ENCODE measurements at regions not wholly inside any gene's neighbourhood (a gene's known extent, or its start where the extent isn't known, plus 50 kb on each side); places are given as distances from the start of the nearest gene placed in this dataset.

GRCh38 chr1:166221316-166221715 is 54.5 kb upstream of the FAM78B start:
- H3K4me1 Mint-ChIP-seq (ENCODE audit: unreplicated experiment): no peaks in the 10 kb centered on the region
- no peak overlapping the region for H3K27ac Mint-ChIP-seq (ENCODE audit: unreplicated experiment)
- no peak for DNase-seq (ENCODE audit: extremely low spot score, unreplicated experiment)
- H3K36me3 Mint-ChIP-seq (ENCODE audit: unreplicated experiment): no peaks in the 10 kb centered on the region
- H3K9me3 Mint-ChIP-seq (ENCODE audit: unreplicated experiment): peaks cover 44% of the 10 kb centered on the region
- H3K27me3 Mint-ChIP-seq (ENCODE audit: unreplicated experiment): no peaks in the 10 kb centered on the region
- no peak overlapping the region for H3K4me3 Mint-ChIP-seq (ENCODE audit: unreplicated experiment)
- no peak for TF ChIP-seq CTCF (IDR thresholded peaks at IDR 0.05)

GRCh38 chr1:166233750-166234366 is 67.1 kb upstream of the FAM78B start:
- H3K27ac Mint-ChIP-seq (ENCODE audit: unreplicated experiment): no peak overlapping the region
- no peak for TF ChIP-seq CTCF (IDR thresholded peaks at IDR 0.05)
- no peaks in the 10 kb centered on the region for H3K27me3 Mint-ChIP-seq (ENCODE audit: unreplicated experiment)
- H3K4me1 Mint-ChIP-seq (ENCODE audit: unreplicated experiment): no peaks in the 10 kb centered on the region
- peaks cover 28% of the 10 kb centered on the region for H3K9me3 Mint-ChIP-seq (ENCODE audit: unreplicated experiment)
- H3K36me3 Mint-ChIP-seq (ENCODE audit: unreplicated experiment): no peaks in the 10 kb centered on the region
- peak; percentile 76 for DNase-seq (ENCODE audit: extremely low spot score, unreplicated experiment)
- no peak overlapping the region for H3K4me3 Mint-ChIP-seq (ENCODE audit: unreplicated experiment)

- Mint-ChIP-seq H3K4me1 (ENCODE audit: unreplicated experiment) (no peaks in the 10 kb centered on the region), H3K27me3 (ENCODE audit: unreplicated experiment) (no peaks in the 10 kb centered on the region), H3K36me3 (ENCODE audit: unreplicated experiment) (no peaks in the 10 kb centered on the region), H3K4me3 (ENCODE audit: unreplicated experiment) (no peak overlapping the region), H3K27ac (ENCODE audit: unreplicated experiment) (no peak overlapping the region), H3K9me3 (ENCODE audit: unreplicated experiment) (peaks cover 25% of the 10 kb centered on the region)
- no peak for TF ChIP-seq CTCF (IDR thresholded peaks at IDR 0.05)
- DNase-seq (ENCODE audit: extremely low spot score, unreplicated experiment): no peak
Observed at GRCh38 chr1:166235728-166236127, 68.9 kb upstream of the FAM78B start.

GRCh38 chr1:166237675-166238074 is 70.9 kb upstream of the FAM78B start:
- Mint-ChIP-seq H3K27me3 (ENCODE audit: unreplicated experiment) (no peaks in the 10 kb centered on the region), H3K36me3 (ENCODE audit: unreplicated experiment) (no peaks in the 10 kb centered on the region), H3K4me1 (ENCODE audit: unreplicated experiment) (no peaks in the 10 kb centered on the region), H3K4me3 (ENCODE audit: unreplicated experiment) (no peak overlapping the region), H3K9me3 (ENCODE audit: unreplicated experiment) (peaks cover 18% of the 10 kb centered on the region), H3K27ac (ENCODE audit: unreplicated experiment) (no peak overlapping the region)
- no peak for DNase-seq (ENCODE audit: extremely low spot score, unreplicated experiment)
- TF ChIP-seq CTCF (IDR thresholded peaks at IDR 0.05): no peak

GRCh38 chr1:166253076-166253779 is 86.4 kb upstream of the FAM78B start:
- no peak for TF ChIP-seq CTCF (IDR thresholded peaks at IDR 0.05)
- Mint-ChIP-seq H3K4me1 (ENCODE audit: unreplicated experiment) (no peaks in the 10 kb centered on the region), H3K36me3 (ENCODE audit: unreplicated experiment) (no peaks in the 10 kb centered on the region), H3K9me3 (ENCODE audit: unreplicated experiment) (peaks cover 32% of the 10 kb centered on the region), H3K27ac (ENCODE audit: unreplicated experiment) (no peak overlapping the region), H3K27me3 (ENCODE audit: unreplicated experiment) (no peaks in the 10 kb centered on the region), H3K4me3 (ENCODE audit: unreplicated experiment) (no peak overlapping the region)
- DNase-seq (ENCODE audit: extremely low spot score, unreplicated experiment): no peak
